ENCODE measurements at regions not wholly inside any gene's neighbourhood (a gene's known extent, or its start where the extent isn't known, plus 50 kb on each side); places are given as distances from the start of the nearest gene placed in this dataset.

DNA sequence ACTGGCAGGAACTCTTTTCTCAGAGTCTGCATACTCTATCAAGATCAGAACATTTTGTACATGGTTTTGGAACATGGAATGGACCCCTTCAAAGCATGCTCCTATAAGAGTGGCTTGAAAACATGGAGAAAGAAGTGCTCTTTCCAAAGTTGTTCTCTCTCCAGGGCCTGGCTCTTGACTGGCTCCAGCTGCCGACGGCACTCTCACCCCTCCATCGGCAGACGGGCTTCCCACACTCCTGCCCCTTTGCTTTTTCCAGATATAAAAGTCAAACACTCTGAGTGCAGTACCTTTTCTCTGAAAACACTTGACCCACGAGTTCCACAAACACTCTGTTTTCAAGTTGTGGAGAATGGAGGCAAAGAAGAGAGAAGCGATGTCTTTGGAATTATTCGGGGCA lies 72.5 kb upstream of the ONECUT1 start:
- no peaks in the 10 kb centered on the region for H3K27me3 Mint-ChIP-seq
- H3K27ac Mint-ChIP-seq = no peak overlapping the region
- TF ChIP-seq, protein P1, sequence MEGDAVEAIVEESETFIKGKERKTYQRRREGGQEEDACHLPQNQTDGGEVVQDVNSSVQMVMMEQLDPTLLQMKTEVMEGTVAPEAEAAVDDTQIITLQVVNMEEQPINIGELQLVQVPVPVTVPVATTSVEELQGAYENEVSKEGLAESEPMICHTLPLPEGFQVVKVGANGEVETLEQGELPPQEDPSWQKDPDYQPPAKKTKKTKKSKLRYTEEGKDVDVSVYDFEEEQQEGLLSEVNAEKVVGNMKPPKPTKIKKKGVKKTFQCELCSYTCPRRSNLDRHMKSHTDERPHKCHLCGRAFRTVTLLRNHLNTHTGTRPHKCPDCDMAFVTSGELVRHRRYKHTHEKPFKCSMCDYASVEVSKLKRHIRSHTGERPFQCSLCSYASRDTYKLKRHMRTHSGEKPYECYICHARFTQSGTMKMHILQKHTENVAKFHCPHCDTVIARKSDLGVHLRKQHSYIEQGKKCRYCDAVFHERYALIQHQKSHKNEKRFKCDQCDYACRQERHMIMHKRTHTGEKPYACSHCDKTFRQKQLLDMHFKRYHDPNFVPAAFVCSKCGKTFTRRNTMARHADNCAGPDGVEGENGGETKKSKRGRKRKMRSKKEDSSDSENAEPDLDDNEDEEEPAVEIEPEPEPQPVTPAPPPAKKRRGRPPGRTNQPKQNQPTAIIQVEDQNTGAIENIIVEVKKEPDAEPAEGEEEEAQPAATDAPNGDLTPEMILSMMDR (IDR thresholded peaks at IDR 0.05; ENCODE audit: unreplicated experiment) = no peak
- H3K4me1 Mint-ChIP-seq (ENCODE audit: low read depth) = no peaks in the 10 kb centered on the region
- H3K4me3 Mint-ChIP-seq (ENCODE audit: low read depth) = no peak overlapping the region
- no peak for DNase-seq (ENCODE audit: low spot score, unreplicated experiment)
- no peaks in the 10 kb centered on the region for H3K9me3 Mint-ChIP-seq (ENCODE audit: low read depth)
- H3K36me3 Mint-ChIP-seq (ENCODE audit: insufficient read depth) = peaks cover 2% of the 10 kb centered on the region

- Mint-ChIP-seq H3K27me3 (no peaks in the 10 kb centered on the region), H3K9me3 (ENCODE audit: low read depth) (no peaks in the 10 kb centered on the region), H3K4me3 (ENCODE audit: low read depth) (no peak overlapping the region), H3K27ac (no peak overlapping the region), H3K36me3 (ENCODE audit: insufficient read depth) (no peaks in the 10 kb centered on the region), H3K4me1 (ENCODE audit: low read depth) (peaks cover 1% of the 10 kb centered on the region)
- DNase-seq (ENCODE audit: low spot score, unreplicated experiment) = no peak
- TF ChIP-seq, protein P1 (IDR thresholded peaks at IDR 0.05; ENCODE audit: unreplicated experiment) = no peak
These were observed 68.6 kb upstream of the ONECUT1 start for GRCh38 chr15:52858782-52859176.

DNA sequence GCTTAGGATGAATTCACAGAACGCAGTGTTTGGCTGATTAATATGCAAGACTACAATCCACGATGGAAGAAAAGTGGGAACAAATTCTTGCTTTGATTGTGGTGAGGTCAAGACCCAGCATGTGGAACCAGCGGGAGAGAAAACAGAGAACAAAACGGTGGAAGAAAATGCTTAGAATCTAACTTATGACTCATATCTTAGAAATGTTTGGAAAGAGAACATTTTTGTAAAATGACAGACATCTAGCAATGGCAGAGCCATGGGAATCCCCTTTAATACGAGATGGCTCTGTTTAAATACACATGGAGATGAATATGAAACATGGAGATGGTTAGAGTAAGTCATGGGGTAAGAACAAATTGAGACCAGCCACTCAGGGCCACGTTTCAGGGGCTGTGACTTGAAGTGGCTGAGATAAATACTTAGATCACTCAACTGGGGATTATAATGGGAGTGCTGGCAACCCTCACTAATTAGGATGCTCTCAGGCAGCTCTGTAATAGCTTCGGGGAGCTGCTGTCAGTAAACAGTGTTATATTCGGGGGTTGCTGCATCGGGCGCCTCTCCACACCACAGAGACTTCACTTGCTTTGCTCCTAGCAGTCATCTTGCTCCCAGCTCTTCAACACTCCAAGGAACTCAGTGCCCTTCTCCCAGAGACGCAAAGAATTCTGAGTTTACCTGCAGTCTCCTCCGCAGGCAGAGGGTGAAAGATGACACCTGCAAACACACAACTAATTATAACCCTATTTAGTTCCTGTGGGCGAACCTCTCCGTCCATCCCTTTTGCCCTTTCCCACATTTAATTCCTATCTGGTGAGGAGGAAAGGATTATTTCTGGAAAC lies 68.0 kb upstream of the ONECUT1 start:
- H3K36me3 Mint-ChIP-seq (ENCODE audit: insufficient read depth) = no peaks in the 10 kb centered on the region
- H3K4me3 Mint-ChIP-seq (ENCODE audit: low read depth) = no peak overlapping the region
- H3K27me3 Mint-ChIP-seq = no peaks in the 10 kb centered on the region
- DNase-seq (ENCODE audit: low spot score, unreplicated experiment) = no peak
- no peak overlapping the region for H3K27ac Mint-ChIP-seq
- peaks cover 1% of the 10 kb centered on the region for H3K4me1 Mint-ChIP-seq (ENCODE audit: low read depth)
- H3K9me3 Mint-ChIP-seq (ENCODE audit: low read depth) = no peaks in the 10 kb centered on the region
- TF ChIP-seq, protein P1 (IDR thresholded peaks at IDR 0.05; ENCODE audit: unreplicated experiment) = no peak

GRCh38 chr15:52857471-52857870 lies 67.3 kb upstream of the ONECUT1 start:
- TF ChIP-seq, protein P1 (IDR thresholded peaks at IDR 0.05; ENCODE audit: unreplicated experiment) = no peak
- DNase-seq (ENCODE audit: low spot score, unreplicated experiment) = no peak
- Mint-ChIP-seq H3K27ac (no peak overlapping the region), H3K36me3 (ENCODE audit: insufficient read depth) (no peaks in the 10 kb centered on the region), H3K4me3 (ENCODE audit: low read depth) (no peak overlapping the region), H3K9me3 (ENCODE audit: low read depth) (no peaks in the 10 kb centered on the region), H3K27me3 (no peaks in the 10 kb centered on the region), H3K4me1 (ENCODE audit: low read depth) (peaks cover 1% of the 10 kb centered on the region)

- TF ChIP-seq, protein P1 (IDR thresholded peaks at IDR 0.05; ENCODE audit: unreplicated experiment) = no peak
- Mint-ChIP-seq H3K4me1 (ENCODE audit: low read depth) (peaks cover 1% of the 10 kb centered on the region), H3K27me3 (no peaks in the 10 kb centered on the region), H3K27ac (no peak overlapping the region), H3K9me3 (ENCODE audit: low read depth) (no peaks in the 10 kb centered on the region), H3K4me3 (ENCODE audit: low read depth) (no peak overlapping the region), H3K36me3 (ENCODE audit: insufficient read depth) (no peaks in the 10 kb centered on the region)
- no peak for DNase-seq (ENCODE audit: low spot score, unreplicated experiment)
These were observed 66.2 kb upstream of the ONECUT1 start for GRCh38 chr15:52856286-52856685.

Measured in progenitor cell of endocrine pancreas (in vitro differentiated cells).